Mesenchymal stem cell (in vitro differentiated cells and primary cell): ENCODE measurements at regions not wholly inside any gene's neighbourhood (a gene's known extent, or its start where the extent isn't known, plus 50 kb on each side); places are given as distances from the start of the nearest gene placed in this dataset.
A peak's percentile ranks its signal among the peaks of the same experiment; 100 is the strongest.

Experiments used
- DNase-seq: peaks from one replicate; pipeline ENCODE4 v3.0.0-alpha.2; 2013
- H2AFZ ChIP-seq: one replicate; pipeline ENCODE4 v1.6.1; 2013; ENCODE audit warnings: low read depth, mild to moderate bottlenecking, control low read depth, inconsistent platforms, low read length, moderate library complexity
- H2AK5ac ChIP-seq: 2 replicates; pipeline ENCODE4 v1.6.1; 2013; ENCODE audit warnings: low read length, moderate library complexity, mild to moderate bottlenecking, inconsistent platforms; ENCODE audit not compliant: severe bottlenecking
- H2BK120ac ChIP-seq: one replicate; pipeline ENCODE4 v1.6.1; 2013; ENCODE audit warnings: low read depth, mild to moderate bottlenecking, inconsistent platforms, low read length, moderate library complexity
- H2BK12ac ChIP-seq, 2 experiments: one replicate each; pipeline ENCODE4 v1.6.1; 2013; ENCODE audit warnings: inconsistent platforms in 2 of 2, low read length in 2 of 2, mild to moderate bottlenecking in 2 of 2, moderate library complexity in 2 of 2, control low read depth in 1 of 2
- H2BK15ac ChIP-seq: one replicate; pipeline ENCODE4 v1.6.1; 2013; ENCODE audit warnings: mild to moderate bottlenecking, low read depth, inconsistent platforms; ENCODE audit not compliant: poor library complexity, severe bottlenecking
- H2BK5ac ChIP-seq: 2 replicates; pipeline ENCODE4 v1.6.1; 2013; ENCODE audit warnings: low read depth, mild to moderate bottlenecking, low read length, control low read depth, inconsistent platforms; ENCODE audit not compliant: poor library complexity, severe bottlenecking
- H3K14ac ChIP-seq, 2 experiments: one replicate each; pipeline ENCODE4 v1.6.1; 2013; ENCODE audit warnings: inconsistent platforms in 2 of 2, low read length in 2 of 2, control low read depth in 1 of 2, mild to moderate bottlenecking in 1 of 2, moderate library complexity in 1 of 2
- H3K18ac ChIP-seq, 2 experiments: one replicate each; pipeline ENCODE4 v1.6.1; 2013; ENCODE audit warnings: inconsistent platforms in 2 of 2, low read length in 2 of 2, control low read depth in 1 of 2, low read depth in 1 of 2, mild to moderate bottlenecking in 1 of 2
- H3K23ac ChIP-seq, 2 experiments: one replicate each; pipeline ENCODE4 v1.6.1; 2013; ENCODE audit warnings: inconsistent platforms in 2 of 2, low read length in 2 of 2, mild to moderate bottlenecking in 2 of 2, moderate library complexity in 2 of 2, control low read depth in 1 of 2
- H3K27ac ChIP-seq: 2 replicates; pipeline ENCODE4 v1.5.1; 2013; ENCODE audit warnings: mild to moderate bottlenecking, moderate library complexity, low read length, control low read depth, inconsistent platforms; ENCODE audit not compliant: poor library complexity, severe bottlenecking
- H3K27me3 ChIP-seq, 2 experiments: 2 replicates each; pipeline versions ENCODE4 v1.6.1 to v1.7.0; 2013; ENCODE audit warnings: low read length in 2 of 2, mild to moderate bottlenecking in 2 of 2, moderate library complexity in 2 of 2, control low read depth in 1 of 2, inconsistent platforms in 1 of 2; ENCODE audit not compliant: control insufficient read depth in 1 of 2, insufficient read depth in 1 of 2
- H3K36me3 ChIP-seq, 2 experiments: 2 replicates each; pipeline versions ENCODE4 v1.6.1 to v1.7.0; 2013; ENCODE audit warnings: low read length in 2 of 2, control low read depth in 1 of 2, inconsistent platforms in 1 of 2, low read depth in 1 of 2, mild to moderate bottlenecking in 1 of 2; ENCODE audit not compliant: insufficient read depth in 2 of 2, control insufficient read depth in 1 of 2
- H3K4ac ChIP-seq, 2 experiments: one replicate each; pipeline ENCODE4 v1.6.1; 2013; ENCODE audit warnings: inconsistent platforms in 2 of 2, low read length in 2 of 2, mild to moderate bottlenecking in 2 of 2, moderate library complexity in 2 of 2, control low read depth in 1 of 2, low read depth in 1 of 2
- H3K4me1 ChIP-seq: 2 replicates; pipeline ENCODE4 v1.6.1; 2013; ENCODE audit warnings: low read depth, low read length, control low read depth; ENCODE audit not compliant: control insufficient read depth, insufficient read depth
- H3K4me2 ChIP-seq: 2 replicates; pipeline ENCODE4 v1.6.1; 2013; ENCODE audit warnings: low read length, mild to moderate bottlenecking, inconsistent platforms; ENCODE audit not compliant: poor library complexity, severe bottlenecking
- H3K4me3 ChIP-seq, 2 experiments: 2 replicates each; pipeline versions ENCODE4 v1.5.1 to v1.7.0; 2013; ENCODE audit warnings: low read length in 2 of 2, mild to moderate bottlenecking in 2 of 2, control low read depth in 1 of 2, low read depth in 1 of 2; ENCODE audit not compliant: insufficient read depth in 1 of 2
- H3K79me1 ChIP-seq: replicated peaks from 2 replicates; pipeline ENCODE4 v1.6.1; 2013; ENCODE audit warnings: mild to moderate bottlenecking, control low read depth, low read length, inconsistent platforms; ENCODE audit not compliant: poor library complexity, severe bottlenecking
- H3K9ac ChIP-seq: 2 replicates; pipeline ENCODE4 v1.7.0; 2013; ENCODE audit warnings: mild to moderate bottlenecking, low read length, moderate library complexity
- H3K9me3 ChIP-seq: 2 replicates; pipeline ENCODE4 v1.7.0; 2013; ENCODE audit warnings: mild to moderate bottlenecking, low read length; ENCODE audit not compliant: control insufficient read depth
- H4K8ac ChIP-seq: one replicate; pipeline ENCODE4 v1.6.1; 2013; ENCODE audit warnings: inconsistent platforms, mild to moderate bottlenecking, low read length, moderate library complexity
- H4K91ac ChIP-seq: one replicate; pipeline ENCODE4 v1.6.1; 2013; ENCODE audit warnings: mild to moderate bottlenecking, low read length, inconsistent platforms
- WGBS: methylation state at CpG from one replicate; pipeline ENCODE4 v1.1.7; 2013; ENCODE audit warnings: mixed read lengths; 5-methylcytosine and 5-hydroxymethylcytosine counted together

GRCh38 chr9:118553465-118553864, 815.8 kb downstream of the BRINP1 start:
- no peak overlapping the region for H3K18ac ChIP-seq
- no peak overlapping the region for H3K4me3 ChIP-seq
- H2BK120ac ChIP-seq: no peak overlapping the region
- H4K91ac ChIP-seq: no peak overlapping the region
- H2BK15ac ChIP-seq: no peak overlapping the region
- no peaks in the 10 kb centered on the region for H3K27me3 ChIP-seq
- no peak overlapping the region for H3K4me2 ChIP-seq
- no peaks in the 10 kb centered on the region for H3K4me1 ChIP-seq
- no peak overlapping the region for H3K27ac ChIP-seq
- no CpG with 5 or more reads among the region's 1 CpG for WGBS
- H3K9me3 ChIP-seq: peaks cover 3% of the 10 kb centered on the region
- H2AK5ac ChIP-seq: no peak overlapping the region
- H2BK5ac ChIP-seq: no peak overlapping the region
- H3K4ac ChIP-seq: no peak overlapping the region
- no peak overlapping the region for H4K8ac ChIP-seq
- H3K36me3 ChIP-seq: no peaks in the 10 kb centered on the region
- H2BK12ac ChIP-seq: no peak overlapping the region
- no peak for DNase-seq
- H2AFZ ChIP-seq: no peak overlapping the region
- H3K9ac ChIP-seq: no peak overlapping the region
- no peak overlapping the region for H3K14ac ChIP-seq
- no peak overlapping the region for H3K23ac ChIP-seq
- no peaks in the 10 kb centered on the region for H3K79me1 ChIP-seq

- Histone ChIP-seq H2AFZ (no peak overlapping the region), H3K14ac (no peak overlapping the region), H3K9ac (no peak overlapping the region), H2BK15ac (no peak overlapping the region), H3K4me1 (no peaks in the 10 kb centered on the region), H3K23ac (no peak overlapping the region), H2BK5ac (no peak overlapping the region), H3K79me1 (no peaks in the 10 kb centered on the region), H3K4me2 (no peak overlapping the region), H3K4me3 (no peak overlapping the region), H2AK5ac (no peak overlapping the region), H4K8ac (no peak overlapping the region), H3K9me3 (peaks cover 3% of the 10 kb centered on the region), H3K27me3 (no peaks in the 10 kb centered on the region), H3K36me3 (no peaks in the 10 kb centered on the region), H2BK12ac (no peak overlapping the region), H3K27ac (no peak overlapping the region), H2BK120ac (no peak overlapping the region), H3K4ac (no peak overlapping the region), H4K91ac (no peak overlapping the region), H3K18ac (no peak overlapping the region)
- no peak for DNase-seq
- 77% methylated on average over 7 of the region's 7 CpGs for WGBS
Observed at GRCh38 chr9:118554987-118555386, 814.2 kb downstream of the BRINP1 start.

GRCh38 chr9:118558026-118558425, 811.2 kb downstream of the BRINP1 start:
- Histone ChIP-seq H3K27me3 (no peaks in the 10 kb centered on the region), H2BK120ac (no peak overlapping the region), H3K79me1 (no peaks in the 10 kb centered on the region), H2BK15ac (no peak overlapping the region), H3K36me3 (no peaks in the 10 kb centered on the region), H4K91ac (no peak overlapping the region), H3K14ac (no peak overlapping the region), H3K4ac (no peak overlapping the region), H3K9me3 (peaks cover 3% of the 10 kb centered on the region), H3K27ac (peak overlapping the region; percentile 28), H3K4me1 (no peaks in the 10 kb centered on the region), H2AFZ (no peak overlapping the region), H3K23ac (no peak overlapping the region), H3K9ac (no peak overlapping the region), H3K4me3 (no peak overlapping the region), H3K4me2 (no peak overlapping the region), H3K18ac (no peak overlapping the region), H4K8ac (no peak overlapping the region), H2AK5ac (no peak overlapping the region), H2BK5ac (no peak overlapping the region), H2BK12ac (no peak overlapping the region)
- no peak for DNase-seq
- no CpG with 5 or more reads among the region's 1 CpG for WGBS

- H3K4me3 ChIP-seq: no peak overlapping the region
Observed at GRCh38 chr9:118558891-118559290, 810.3 kb downstream of the BRINP1 start.

More at GRCh38 chr9:118558891-118559290, 810.3 kb downstream of the BRINP1 start:
- H3K18ac ChIP-seq: no peak overlapping the region
- peaks cover 3% of the 10 kb centered on the region for H3K9me3 ChIP-seq
- H3K4me2 ChIP-seq: no peak overlapping the region
- H3K27ac ChIP-seq: no peak overlapping the region
- no peak overlapping the region for H3K9ac ChIP-seq
- H2AFZ ChIP-seq: no peak overlapping the region
- no peak overlapping the region for H2BK15ac ChIP-seq
- no peak overlapping the region for H2BK5ac ChIP-seq
- no peaks in the 10 kb centered on the region for H3K4me1 ChIP-seq
- DNase-seq: no peak
- no peaks in the 10 kb centered on the region for H3K36me3 ChIP-seq
- no peak overlapping the region for H4K91ac ChIP-seq
- no peak overlapping the region for H2BK120ac ChIP-seq
- no peak overlapping the region for H4K8ac ChIP-seq
- H2BK12ac ChIP-seq: no peak overlapping the region
- no peak overlapping the region for H3K23ac ChIP-seq
- no peak overlapping the region for H3K4ac ChIP-seq
- no peak overlapping the region for H2AK5ac ChIP-seq
- no peak overlapping the region for H3K14ac ChIP-seq
- H3K79me1 ChIP-seq: no peaks in the 10 kb centered on the region
- no peaks in the 10 kb centered on the region for H3K27me3 ChIP-seq
